HG03159 (cell line): ENCODE measurements at regions not wholly inside any gene's neighbourhood (a gene's known extent, or its start where the extent isn't known, plus 50 kb on each side); places are given as distances from the start of the nearest gene placed in this dataset.

Source experiments
- ATAC-seq: cut with Tn5 transposase; IDR thresholded peaks from one replicate; pipeline ENCODE4 v1.9.1; 2021; ENCODE audit warnings: mild to moderate bottlenecking, moderate library complexity; ENCODE audit not compliant: unreplicated experiment

GRCh38 chr2:3005859-3006501 lies 371.6 kb downstream of the EIPR1 start:
- ATAC-seq, result no peak

GRCh38 chr2:3001615-3002560 lies 375.7 kb downstream of the EIPR1 start:
- no peak for ATAC-seq

GRCh38 chr2:3000968-3001367 lies 376.6 kb downstream of the EIPR1 start:
- no peak for ATAC-seq

- ATAC-seq, result no peak
These were observed 377.5 kb downstream of the EIPR1 start for GRCh38 chr2:3000125-3000524.

- ATAC-seq, result no peak
These were observed 378.6 kb downstream of the EIPR1 start for GRCh38 chr2:2998971-2999370.

- no peak for ATAC-seq
These were observed 384.4 kb downstream of the EIPR1 start for GRCh38 chr2:2993172-2993692.

- no peak for ATAC-seq
These were observed 385.0 kb downstream of the EIPR1 start for GRCh38 chr2:2992634-2993033.

GRCh38 chr2:2985020-2985419 lies 392.6 kb downstream of the EIPR1 start:
- ATAC-seq, result no peak

- ATAC-seq, result no peak
These were observed 396.6 kb downstream of the EIPR1 start for GRCh38 chr2:2981000-2981399.

GRCh38 chr2:2974982-2975381 lies 402.6 kb downstream of the EIPR1 start:
- ATAC-seq, result no peak

- ATAC-seq, result no peak
These were observed 417.0 kb downstream of the EIPR1 start for GRCh38 chr2:2960441-2961133.

- ATAC-seq, result no peak
These were observed 427.1 kb downstream of the EIPR1 start for GRCh38 chr2:2950403-2950952.

- no peak for ATAC-seq
These were observed 430.2 kb downstream of the EIPR1 start for GRCh38 chr2:2947406-2947805.

- ATAC-seq, result no peak
These were observed 434.7 kb downstream of the EIPR1 start for GRCh38 chr2:2942906-2943305.

- no peak for ATAC-seq
These were observed 435.4 kb downstream of the EIPR1 start for GRCh38 chr2:2942225-2942624.

- ATAC-seq, result no peak
These were observed 436.4 kb downstream of the EIPR1 start for GRCh38 chr2:2941205-2941604.

- no peak for ATAC-seq
These were observed 436.9 kb downstream of the EIPR1 start for GRCh38 chr2:2940702-2941101.

GRCh38 chr2:2940061-2940460 lies 437.6 kb downstream of the EIPR1 start:
- ATAC-seq, result no peak

GRCh38 chr2:2939078-2939795 lies 438.4 kb downstream of the EIPR1 start:
- ATAC-seq, result no peak

- no peak for ATAC-seq
These were observed 439.1 kb downstream of the EIPR1 start for GRCh38 chr2:2938481-2938880.
